Kidney epithelial cell (primary cell): ENCODE measurements at regions not wholly inside any gene's neighbourhood (a gene's known extent, or its start where the extent isn't known, plus 50 kb on each side); places are given as distances from the start of the nearest gene placed in this dataset.

Experiments
- DNase-seq: peaks from one replicate; pipeline ENCODE4 v3.0.0-alpha.2; 2010; ENCODE audit warnings: low read depth
- H3K27me3 ChIP-seq: 2 replicates; pipeline ENCODE4 v1.6.0; 2011; ENCODE audit warnings: low read length; ENCODE audit not compliant: control insufficient read depth, insufficient read depth
- H3K36me3 ChIP-seq: 2 replicates; pipeline ENCODE4 v1.5.1; 2011; ENCODE audit warnings: low read length; ENCODE audit not compliant: control insufficient read depth, insufficient read depth
- H3K4me3 ChIP-seq: 2 replicates; pipeline ENCODE4 v1.5.1; 2011; ENCODE audit warnings: low read depth, mild to moderate bottlenecking, control low read depth, low read length
- CTCF ChIP-seq: IDR thresholded peaks from 2 replicates; pipeline ENCODE4 v1.5.1; 2011; ENCODE audit warnings: mild to moderate bottlenecking, moderate library complexity, low read length, control low read depth, inconsistent platforms; ENCODE audit not compliant: insufficient read depth, poor library complexity, severe bottlenecking

DNA sequence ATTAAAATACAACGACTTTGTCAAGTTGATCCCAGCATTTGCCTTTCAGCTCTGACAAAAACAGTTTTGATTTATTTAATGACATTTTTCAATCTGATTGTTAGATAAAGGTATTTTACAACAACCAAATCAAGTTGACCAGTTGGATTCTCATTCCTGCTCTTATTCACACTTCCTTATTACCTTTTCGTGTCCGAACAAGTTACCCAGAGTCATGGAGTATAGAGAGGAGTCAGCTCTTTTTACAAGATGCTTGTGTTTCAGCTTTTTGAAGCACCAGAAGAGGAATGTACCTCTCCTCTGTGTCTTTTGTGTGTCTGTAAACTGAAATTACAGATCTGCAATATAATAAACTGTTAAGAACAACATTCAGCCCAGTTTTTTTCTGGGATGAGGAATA, 151.3 kb upstream of the TMEM161B start:
- no peak for DNase-seq
- H3K36me3 ChIP-seq: no peaks in the 10 kb centered on the region
- no peaks in the 10 kb centered on the region for H3K27me3 ChIP-seq

DNA sequence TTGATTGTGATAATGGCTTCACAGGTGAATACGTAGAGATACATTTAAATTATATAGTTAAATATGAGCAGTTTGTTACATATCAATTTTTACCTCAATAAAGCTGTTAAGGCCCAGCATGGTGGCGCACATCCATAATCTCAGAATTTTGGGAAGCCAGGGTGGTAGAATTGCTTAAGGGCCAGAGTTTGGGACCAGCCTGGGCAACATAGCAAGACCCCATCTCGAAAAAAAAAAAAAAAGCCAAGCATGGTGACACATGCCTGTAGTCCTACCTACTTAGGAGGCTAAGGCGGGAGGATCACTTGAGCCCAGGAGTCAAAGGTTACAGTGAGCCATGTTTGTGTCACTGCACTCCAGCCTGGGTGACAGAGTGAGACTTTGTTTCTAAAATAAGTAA, 138.7 kb upstream of the TMEM161B start:
- H3K4me3 ChIP-seq: no peak overlapping the region
- no peak for DNase-seq
- no peaks in the 10 kb centered on the region for H3K27me3 ChIP-seq
- TF ChIP-seq CTCF: no peak
- no peaks in the 10 kb centered on the region for H3K36me3 ChIP-seq

More for the DNA sequence above, 151.3 kb upstream of the TMEM161B start:
- no peak overlapping the region for H3K4me3 ChIP-seq
- no peak for TF ChIP-seq CTCF

DNA sequence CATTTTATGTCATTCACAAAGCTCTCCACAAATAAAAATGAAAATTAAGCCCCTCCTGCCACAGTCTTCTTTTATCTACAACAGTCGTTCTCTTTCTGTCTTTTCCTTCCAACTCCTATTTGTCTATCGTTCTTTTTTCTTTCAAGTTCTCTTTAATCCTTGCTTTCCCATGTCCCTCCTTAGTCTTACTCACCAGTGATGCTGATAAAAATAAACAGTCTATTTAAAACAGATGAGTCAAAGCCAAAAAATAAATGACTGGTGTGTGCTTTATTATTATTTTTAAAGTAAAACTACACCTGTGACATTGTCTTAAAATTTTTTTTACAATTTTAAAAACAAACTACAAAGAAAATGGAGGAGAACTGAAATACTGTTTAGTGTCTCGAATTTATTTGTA, 137.1 kb upstream of the TMEM161B start:
- no peak for TF ChIP-seq CTCF
- Histone ChIP-seq H3K27me3 (no peaks in the 10 kb centered on the region), H3K36me3 (no peaks in the 10 kb centered on the region), H3K4me3 (no peak overlapping the region)
- no peak for DNase-seq

- TF ChIP-seq CTCF: no peak
- Histone ChIP-seq H3K4me3 (no peak overlapping the region), H3K27me3 (no peaks in the 10 kb centered on the region), H3K36me3 (no peaks in the 10 kb centered on the region)
- no peak for DNase-seq
These were observed 135.8 kb upstream of the TMEM161B start for GRCh38 chr5:88404405-88404804.

DNA sequence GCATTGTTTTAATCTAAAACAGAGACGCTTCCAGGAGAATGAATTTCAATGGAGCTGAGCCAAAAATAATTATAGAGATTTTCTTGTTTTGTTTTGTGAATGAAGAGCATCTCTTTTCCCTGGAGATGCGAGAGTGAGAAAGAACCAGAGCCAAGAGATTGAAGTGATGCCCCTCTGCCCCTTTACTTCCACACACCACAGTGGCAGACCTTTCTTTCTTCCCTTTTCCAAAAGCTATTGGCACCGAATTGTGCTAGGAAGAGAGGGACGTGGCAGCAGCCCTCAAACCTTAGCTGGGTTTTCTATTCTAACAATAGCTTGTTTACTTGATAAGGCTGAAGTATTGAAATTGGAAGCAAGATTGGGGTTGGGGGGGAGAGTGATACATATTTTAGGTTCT, 133.0 kb upstream of the TMEM161B start:
- no peaks in the 10 kb centered on the region for H3K36me3 ChIP-seq
- no peaks in the 10 kb centered on the region for H3K27me3 ChIP-seq
- no peak for TF ChIP-seq CTCF
- no peak for DNase-seq
- no peak overlapping the region for H3K4me3 ChIP-seq

DNA sequence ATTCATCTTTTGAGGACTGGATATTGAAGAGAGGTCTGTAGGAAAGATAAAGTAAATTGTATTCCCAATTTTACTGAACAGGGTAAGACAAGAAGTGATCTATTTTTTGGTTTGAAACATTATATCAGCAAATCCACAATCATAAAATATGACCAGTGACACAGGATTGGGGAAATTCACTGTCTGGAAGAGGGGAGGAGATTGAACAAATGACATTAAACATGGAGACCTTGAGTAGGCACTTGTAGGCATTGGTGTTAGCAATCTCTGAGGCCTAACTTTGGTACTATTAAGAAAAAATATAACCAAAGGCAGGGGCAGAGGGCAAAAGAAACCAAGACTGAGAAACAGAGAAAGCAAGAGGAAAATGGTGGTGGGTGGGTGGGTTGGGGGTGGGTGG, 132.6 kb upstream of the TMEM161B start:
- no peak for DNase-seq
- no peak for TF ChIP-seq CTCF
- Histone ChIP-seq H3K36me3 (no peaks in the 10 kb centered on the region), H3K27me3 (no peaks in the 10 kb centered on the region), H3K4me3 (no peak overlapping the region)
